HepG2 (cell line): ENCODE measurements at regions not wholly inside any gene's neighbourhood (a gene's known extent, or its start where the extent isn't known, plus 50 kb on each side); places are given as distances from the start of the nearest gene placed in this dataset.

Experiments
- AGO2 ChIP-seq: fragments of 200-400 bp; formaldehyde crosslinking; optimal IDR thresholded peaks from 2 replicates; pipeline ENCODE3; 2017; ENCODE audit warnings: mild to moderate bottlenecking, low read depth, low read length, moderate library complexity
- ARID4A ChIP-seq: sonication (generic); formaldehyde crosslinking; IDR thresholded peaks from 2 replicates; pipeline ENCODE4 v1.5.0; 2020; ENCODE audit warnings: mild to moderate bottlenecking, missing genetic modification reagents, borderline replicate concordance
- ATF4 ChIP-seq, 2 experiments: fragments of 450-650 bp in 1 of 2; sonication (generic) in 1 of 2; formaldehyde crosslinking; IDR thresholded peaks; 2 replicates each; pipeline versions ENCODE4 v1.5.0 to v1.8.0; 2020 to 2022; ENCODE audit warnings: mild to moderate bottlenecking in 1 of 2, missing genetic modification reagents in 1 of 2
- REL ChIP-seq: sonication (generic); formaldehyde crosslinking; conservative IDR thresholded peaks from 2 replicates; pipeline ENCODE4 v1.8.0; 2022; ENCODE audit warnings: mild to moderate bottlenecking, missing genetic modification reagents, moderate library complexity
- SRSF4 ChIP-seq: fragments of 200-400 bp; formaldehyde crosslinking; IDR thresholded peaks from one replicate; pipeline ENCODE4 v1.6.1; 2018; ENCODE audit warnings: mild to moderate bottlenecking, low read depth, low read length, moderate library complexity; ENCODE audit not compliant: poor library complexity, severe bottlenecking
- ZNF609 ChIP-seq: sonication (generic); formaldehyde crosslinking; IDR thresholded peaks from 2 replicates; pipeline ENCODE4 v1.4.0; 2020; ENCODE audit warnings: mild to moderate bottlenecking, missing genetic modification reagents, borderline replicate concordance
- ZNF746 ChIP-seq: sonication (generic); formaldehyde crosslinking; IDR thresholded peaks from 2 replicates; pipeline ENCODE4 v1.8.0; 2022; ENCODE audit warnings: mild to moderate bottlenecking, missing genetic modification reagents

- no peak for TF ChIP-seq ARID4A (CRISPR knock-in tag)
- no peak for TF ChIP-seq ZNF746 (CRISPR knock-in tag)
- TF ChIP-seq SRSF4, result no peak
- TF ChIP-seq REL (CRISPR knock-in tag), result no peak
- TF ChIP-seq ZNF609 (CRISPR knock-in tag), result no peak
- no peak for TF ChIP-seq AGO2
- no peak for TF ChIP-seq ATF4 (CRISPR knock-in tag; IDR thresholded peaks at IDR 0.05)
Observed at GRCh38 chr7:79692015-79692414, 238.5 kb upstream of the MAGI2 start (continued).
